Upper lobe of left lung (tissue), 4 donors: ENCODE measurements at regions not wholly inside any gene's neighbourhood (a gene's known extent, or its start where the extent isn't known, plus 50 kb on each side); places are given as distances from the start of the nearest gene placed in this dataset.

ENCODE experiments used
- EP300 ChIP-seq, 4 donors: sonication (generic); formaldehyde crosslinking; IDR thresholded peaks; one replicate each; pipeline ENCODE4 v1.5.1; 2017; ENCODE audit warnings: antibody characterized with exemption in 4 of 4, control low read depth in 2 of 4
- POLR2A ChIP-seq, 4 donors: fragments of 450-650 bp; IDR thresholded peaks; one replicate each; pipeline ENCODE4 v1.5.1; 2016 to 2017; ENCODE audit warnings: antibody characterized with exemption in 4 of 4, mild to moderate bottlenecking in 2 of 4
- TF ChIP-seq, protein P1 (sequence below), 6 experiments: fragments of 450-650 bp in 4 of 6; fragments of 200-600 bp in 2 of 6; sonication (generic) in 2 of 6; IDR thresholded peaks; one replicate each; pipeline ENCODE4 v1.5.1; 2016 to 2019; ENCODE audit warnings: antibody characterized with exemption in 6 of 6

DNA sequence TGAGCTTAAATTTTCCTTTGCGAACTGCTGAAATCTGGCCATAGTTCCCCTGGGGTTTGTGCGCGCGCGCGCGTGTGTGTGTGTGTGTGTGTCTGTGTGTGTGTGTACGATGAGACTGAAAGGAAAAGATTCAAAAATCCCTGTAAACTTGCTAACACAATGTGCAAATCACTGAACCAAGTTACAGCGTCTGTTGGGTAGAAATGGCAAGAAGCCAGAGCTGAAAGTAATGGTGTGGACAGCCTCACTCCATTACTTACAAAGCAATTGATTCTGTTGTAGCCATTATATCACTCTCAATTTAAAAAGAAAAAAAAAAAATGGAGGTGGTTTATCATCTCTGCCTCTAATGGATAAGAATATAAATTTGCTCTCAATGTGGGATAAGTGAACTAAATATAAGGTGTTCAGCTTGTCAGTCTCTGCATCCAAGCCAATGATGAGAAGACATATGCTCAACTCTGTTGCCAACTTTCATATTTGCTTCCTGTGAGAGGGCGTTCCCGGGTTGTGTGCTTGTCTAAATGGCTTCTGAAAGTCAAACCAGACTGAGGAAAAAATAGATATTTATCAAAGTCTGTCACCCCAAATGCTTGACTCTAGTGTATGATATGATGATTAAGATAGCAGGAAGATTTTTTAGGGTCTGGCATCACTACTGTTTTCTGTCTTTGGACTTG is 422.2 kb downstream of the ZNF385D start:
- TF ChIP-seq, protein P1, sequence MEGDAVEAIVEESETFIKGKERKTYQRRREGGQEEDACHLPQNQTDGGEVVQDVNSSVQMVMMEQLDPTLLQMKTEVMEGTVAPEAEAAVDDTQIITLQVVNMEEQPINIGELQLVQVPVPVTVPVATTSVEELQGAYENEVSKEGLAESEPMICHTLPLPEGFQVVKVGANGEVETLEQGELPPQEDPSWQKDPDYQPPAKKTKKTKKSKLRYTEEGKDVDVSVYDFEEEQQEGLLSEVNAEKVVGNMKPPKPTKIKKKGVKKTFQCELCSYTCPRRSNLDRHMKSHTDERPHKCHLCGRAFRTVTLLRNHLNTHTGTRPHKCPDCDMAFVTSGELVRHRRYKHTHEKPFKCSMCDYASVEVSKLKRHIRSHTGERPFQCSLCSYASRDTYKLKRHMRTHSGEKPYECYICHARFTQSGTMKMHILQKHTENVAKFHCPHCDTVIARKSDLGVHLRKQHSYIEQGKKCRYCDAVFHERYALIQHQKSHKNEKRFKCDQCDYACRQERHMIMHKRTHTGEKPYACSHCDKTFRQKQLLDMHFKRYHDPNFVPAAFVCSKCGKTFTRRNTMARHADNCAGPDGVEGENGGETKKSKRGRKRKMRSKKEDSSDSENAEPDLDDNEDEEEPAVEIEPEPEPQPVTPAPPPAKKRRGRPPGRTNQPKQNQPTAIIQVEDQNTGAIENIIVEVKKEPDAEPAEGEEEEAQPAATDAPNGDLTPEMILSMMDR (IDR thresholded peaks at IDR 0.05), result no peak
- TF ChIP-seq POLR2A (IDR thresholded peaks at IDR 0.05), result no peak
- TF ChIP-seq EP300 (IDR thresholded peaks at IDR 0.05), result no peak
